Epithelial cell of esophagus (primary cell): ENCODE measurements at regions not wholly inside any gene's neighbourhood (a gene's known extent, or its start where the extent isn't known, plus 50 kb on each side); places are given as distances from the start of the nearest gene placed in this dataset.

ENCODE experiments used
- DNase-seq: peaks from one replicate; pipeline ENCODE4 v3.0.0; 2010; ENCODE audit warnings: low read depth
- H3K4me3 ChIP-seq: 2 replicates; pipeline ENCODE4 v1.5.1; 2011; ENCODE audit warnings: mild to moderate bottlenecking, low read length, control low read depth
- CTCF ChIP-seq: IDR thresholded peaks from 2 replicates; pipeline ENCODE4 v1.5.1; 2011; ENCODE audit warnings: low read depth, mild to moderate bottlenecking, low read length, control low read depth, inconsistent platforms; ENCODE audit not compliant: insufficient read depth; ENCODE audit errors: missing control alignments

DNA sequence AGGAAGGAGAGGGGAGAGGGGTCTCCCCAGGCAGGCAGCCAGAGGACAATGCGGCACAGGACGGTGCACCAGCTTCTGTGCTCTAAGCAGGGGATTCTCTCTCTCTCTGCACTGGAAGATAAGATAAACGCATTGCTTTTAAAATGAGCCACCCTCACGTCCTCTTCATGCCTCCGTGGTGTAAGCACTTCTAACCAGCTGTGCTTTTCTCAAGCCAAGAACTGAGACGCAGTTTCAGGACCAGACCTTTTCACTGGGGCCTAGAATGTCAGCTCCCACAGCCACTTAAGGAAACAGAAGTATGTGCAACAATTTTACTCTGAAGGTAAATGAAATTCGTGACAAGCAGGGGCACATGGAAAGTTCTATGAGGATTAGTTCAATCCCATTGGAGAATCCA is 82.4 kb downstream of the PSMB1 start:
- H3K4me3 ChIP-seq = no peak overlapping the region
- DNase-seq = no peak
- TF ChIP-seq CTCF = no peak

GRCh38 chr6:170464524-170464979 is 88.6 kb downstream of the PSMB1 start:
- no peak for DNase-seq
- no peak for TF ChIP-seq CTCF
- H3K4me3 ChIP-seq = no peak overlapping the region

DNA sequence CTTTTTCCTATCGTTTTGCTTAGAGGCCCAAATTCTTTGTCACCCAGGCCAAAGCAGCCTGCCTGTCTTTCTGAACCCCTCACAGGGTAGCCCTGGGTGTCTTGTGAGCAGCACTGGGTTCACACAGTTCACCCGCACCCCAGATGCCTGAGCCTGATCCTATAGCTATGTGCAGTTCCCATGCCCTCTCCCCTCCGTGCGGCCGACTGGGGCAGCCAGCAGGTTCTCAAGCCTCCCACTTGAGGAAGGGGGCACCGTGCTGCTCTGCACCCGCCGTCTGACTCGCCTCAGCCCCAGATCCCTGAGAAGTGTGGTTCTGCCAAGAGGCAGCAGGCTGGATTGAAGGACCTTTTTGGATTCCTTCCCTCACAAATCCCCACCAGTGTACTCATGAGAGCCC is 89.0 kb downstream of the PSMB1 start:
- DNase-seq = no peak
- no peak overlapping the region for H3K4me3 ChIP-seq
- no peak for TF ChIP-seq CTCF

DNA sequence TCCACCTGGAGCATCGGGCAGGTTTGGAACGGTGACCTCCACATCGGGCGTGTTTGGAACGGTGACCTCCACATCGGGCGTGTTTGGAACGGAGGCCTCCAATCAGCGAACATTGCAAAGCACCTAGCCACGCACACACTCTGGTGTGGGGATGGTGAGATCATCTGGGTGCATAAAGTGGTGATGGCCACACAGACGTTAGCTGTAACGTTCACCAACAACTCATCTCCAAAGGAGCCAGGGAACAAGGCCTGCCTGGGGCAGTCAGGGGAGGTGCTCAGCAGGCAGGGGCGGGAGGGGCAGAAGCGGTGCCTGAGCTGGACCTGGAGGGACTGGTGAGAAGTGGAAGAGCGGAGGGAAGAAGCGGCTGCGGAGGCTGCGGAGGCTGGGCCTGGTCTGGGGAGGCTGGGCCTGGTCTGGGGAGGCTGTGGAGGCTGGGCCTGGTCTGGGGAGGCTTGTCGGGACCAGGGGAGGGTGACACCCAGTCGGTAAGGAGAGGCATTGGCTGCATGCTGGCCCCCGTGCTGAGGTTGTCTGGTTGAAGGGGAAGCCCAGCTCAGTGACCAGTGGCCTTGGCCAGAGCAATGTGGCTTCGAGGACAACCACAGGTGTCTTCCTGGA is 89.9 kb downstream of the PSMB1 start:
- H3K4me3 ChIP-seq = no peak overlapping the region
- no peak for DNase-seq
- no peak for TF ChIP-seq CTCF

- H3K4me3 ChIP-seq = no peak overlapping the region
Observed at GRCh38 chr6:170462366-170463020, 90.6 kb downstream of the PSMB1 start.

GRCh38 chr6:170461556-170462365 is 91.3 kb downstream of the PSMB1 start:
- no peak for TF ChIP-seq CTCF
- no peak for DNase-seq
- H3K4me3 ChIP-seq = no peak overlapping the region

More at GRCh38 chr6:170462366-170463020, 90.6 kb downstream of the PSMB1 start:
- no peak for TF ChIP-seq CTCF
- no peak for DNase-seq
